ENCODE measurements at regions not wholly inside any gene's neighbourhood (a gene's known extent, or its start where the extent isn't known, plus 50 kb on each side); places are given as distances from the start of the nearest gene placed in this dataset.

GRCh38 chr1:88317396-88317795 lies 366.7 kb upstream of the PKN2 start:
- TF ChIP-seq CTCF (IDR thresholded peaks at IDR 0.05), result no peak
- TF ChIP-seq POLR2A (IDR thresholded peaks at IDR 0.05), result no peak
